C4-2B (cell line): ENCODE measurements at regions not wholly inside any gene's neighbourhood (a gene's known extent, or its start where the extent isn't known, plus 50 kb on each side); places are given as distances from the start of the nearest gene placed in this dataset.

Experiments used
- H3K27ac ChIP-seq: fragments of 450-650 bp; 2 replicates; pipeline ENCODE4 v1.5.1; 2017
- CTCF ChIP-seq: fragments of 450-650 bp; conservative IDR thresholded peaks from 2 replicates; pipeline ENCODE4 v1.5.1; 2017; ENCODE audit warnings: mild to moderate bottlenecking
- ZFX ChIP-seq: fragments of 450-650 bp; IDR thresholded peaks from 2 replicates; pipeline ENCODE4 v1.6.1; 2017

GRCh38 chrX:96438803-96439202 lies 245.8 kb upstream of the DIAPH2 start:
- H3K27ac ChIP-seq: no peak overlapping the region
- no peak for TF ChIP-seq ZFX
- TF ChIP-seq CTCF: no peak

GRCh38 chrX:96440941-96441340 lies 243.7 kb upstream of the DIAPH2 start:
- no peak for TF ChIP-seq ZFX
- TF ChIP-seq CTCF: no peak

GRCh38 chrX:96445531-96446065 lies 239.0 kb upstream of the DIAPH2 start:
- no peak overlapping the region for H3K27ac ChIP-seq
- TF ChIP-seq CTCF (no peak), ZFX (no peak)

More at GRCh38 chrX:96440941-96441340, 243.7 kb upstream of the DIAPH2 start:
- H3K27ac ChIP-seq: no peak overlapping the region

- H3K27ac ChIP-seq: no peak overlapping the region
- TF ChIP-seq CTCF (no peak), ZFX (no peak)
Measured at GRCh38 chrX:96446524-96446923, 238.1 kb upstream of the DIAPH2 start.

- no peak overlapping the region for H3K27ac ChIP-seq
- no peak for TF ChIP-seq ZFX
- TF ChIP-seq CTCF: no peak
Measured at GRCh38 chrX:96447161-96447560, 237.5 kb upstream of the DIAPH2 start.

GRCh38 chrX:96449191-96449590 lies 235.5 kb upstream of the DIAPH2 start:
- H3K27ac ChIP-seq: no peak overlapping the region
- TF ChIP-seq ZFX (no peak), CTCF (no peak)

- H3K27ac ChIP-seq: no peak overlapping the region
- TF ChIP-seq ZFX (no peak), CTCF (no peak)
Measured at GRCh38 chrX:96449896-96450295, 234.7 kb upstream of the DIAPH2 start.
